GM23338 (cell line): ENCODE measurements at regions not wholly inside any gene's neighbourhood (a gene's known extent, or its start where the extent isn't known, plus 50 kb on each side); places are given as distances from the start of the nearest gene placed in this dataset.

Source experiments
- ATAC-seq: fragments of 200-7000 bp; cut with Tn5 transposase; 3 replicates; pipeline ENCODE4 v1.9.1; 2020
- DNase-seq: peaks from one replicate; pipeline ENCODE4 v3.0.0-alpha.2; 2015; ENCODE audit warnings: low spot score
- H2AFZ ChIP-seq: fragments of 200-600 bp; sonication (generic); 2 replicates; pipeline ENCODE4 v1.8.0; 2016; ENCODE audit warnings: antibody characterized with exemption, mild to moderate bottlenecking, moderate library complexity
- H3F3A ChIP-seq: fragments of 200-600 bp; sonication (generic); replicated peaks from 2 replicates; pipeline ENCODE4 v1.8.0; 2017; ENCODE audit warnings: antibody characterized with exemption, mixed run types, low read depth
- H3K27ac ChIP-seq: fragments of 200-600 bp; sonication (generic); 2 replicates; pipeline ENCODE4 v1.6.1; 2016; ENCODE audit warnings: low read depth
- H3K27me3 ChIP-seq: fragments of 200-600 bp; sonication (generic); 2 replicates; pipeline ENCODE4 v1.8.0; 2016; ENCODE audit warnings: mild to moderate bottlenecking, mixed run types, moderate library complexity; ENCODE audit not compliant: insufficient read depth
- H3K36me3 ChIP-seq: fragments of 200-600 bp; sonication (generic); 2 replicates; pipeline ENCODE4 v1.8.0; 2016; ENCODE audit warnings: mild to moderate bottlenecking; ENCODE audit not compliant: insufficient read depth
- H3K4me1 ChIP-seq: fragments of 200-600 bp; sonication (generic); 2 replicates; pipeline ENCODE4 v1.8.0; 2016; ENCODE audit warnings: mild to moderate bottlenecking, moderate library complexity; ENCODE audit not compliant: insufficient read depth
- H3K4me2 ChIP-seq: fragments of 200-600 bp; sonication (generic); 2 replicates; pipeline ENCODE4 v1.7.1; 2017; ENCODE audit warnings: mixed run types
- H3K4me3 ChIP-seq: fragments of 200-600 bp; sonication (generic); 2 replicates; pipeline ENCODE4 v1.6.1; 2016; ENCODE audit warnings: mixed run types
- H3K79me2 ChIP-seq: fragments of 200-600 bp; sonication (generic); replicated peaks from 2 replicates; pipeline ENCODE4 v1.8.0; 2017; ENCODE audit warnings: mild to moderate bottlenecking; ENCODE audit not compliant: insufficient read depth
- H3K9me2 ChIP-seq: fragments of 200-600 bp; sonication (generic); 2 replicates; pipeline ENCODE4 v1.8.0; 2017; ENCODE audit not compliant: insufficient read depth
- H4K20me1 ChIP-seq: fragments of 200-600 bp; sonication (generic); replicated peaks from 2 replicates; pipeline ENCODE4 v1.8.0; 2017; ENCODE audit warnings: mild to moderate bottlenecking; ENCODE audit not compliant: insufficient read depth
- H3K27ac Mint-ChIP-seq: 2 replicates; pipeline ENCODE4 v1.8.0; 2020; ENCODE audit warnings: inconsistent platforms, mild to moderate bottlenecking, moderate library complexity, mixed read lengths
- H3K27me3 Mint-ChIP-seq: 3 replicates; pipeline ENCODE4 v1.8.0; 2022; ENCODE audit warnings: low read depth, mild to moderate bottlenecking, moderate library complexity, mixed read lengths, inconsistent platforms; ENCODE audit not compliant: insufficient read depth, poor library complexity
- H3K36me3 Mint-ChIP-seq: 3 replicates; pipeline ENCODE4 v1.8.0; 2021; ENCODE audit warnings: low read depth, mild to moderate bottlenecking, inconsistent platforms, moderate library complexity, mixed read lengths
- H3K4me1 Mint-ChIP-seq: 3 replicates; pipeline ENCODE4 v1.8.0; 2020; ENCODE audit warnings: mild to moderate bottlenecking, inconsistent platforms, mixed read lengths
- H3K4me3 Mint-ChIP-seq: 3 replicates; pipeline ENCODE4 v1.8.0; 2021; ENCODE audit warnings: moderate library complexity, mild to moderate bottlenecking, inconsistent platforms, mixed read lengths
- H3K9me3 Mint-ChIP-seq: 3 replicates; pipeline ENCODE4 v1.8.0; 2020; ENCODE audit warnings: moderate library complexity, mild to moderate bottlenecking, inconsistent platforms, mixed read lengths
- CREB1 ChIP-seq: fragments of 250-450 bp; sonication (Bioruptor Pico); IDR thresholded peaks from 2 replicates; pipeline ENCODE4 v1.5.0; 2020; ENCODE audit warnings: low read depth, mild to moderate bottlenecking, moderate library complexity
- CTCF ChIP-seq, 2 experiments: fragments of 200-600 bp in 1 of 2; sonication (generic) in 1 of 2; conservative IDR thresholded peaks; 2 replicates each; pipeline versions ENCODE4 v1.5.1 to v1.6.1; 2016 to 2017; ENCODE audit warnings: antibody characterized with exemption in 2 of 2, low read depth in 2 of 2, mild to moderate bottlenecking in 2 of 2, moderate library complexity in 1 of 2
- ETS1 ChIP-seq: IDR thresholded peaks from 2 replicates; pipeline ENCODE4 v1.6.1; 2016; ENCODE audit warnings: antibody characterized with exemption
- EZH2 ChIP-seq: fragments of 200-600 bp; sonication (generic); IDR thresholded peaks from one replicate; pipeline ENCODE4 v1.8.0; 2017; ENCODE audit warnings: antibody characterized with exemption, mild to moderate bottlenecking, low read depth; ENCODE audit not compliant: unreplicated experiment
- EZH2phosphoT487 ChIP-seq: fragments of 200-600 bp; sonication (generic); IDR thresholded peaks from one replicate; pipeline ENCODE4 v1.8.1; 2018; ENCODE audit warnings: antibody characterized with exemption; ENCODE audit not compliant: unreplicated experiment
- JUNB ChIP-seq: IDR thresholded peaks from one replicate; pipeline ENCODE4 v1.6.1; 2016; ENCODE audit warnings: antibody characterized with exemption; ENCODE audit not compliant: unreplicated experiment
- NANOG ChIP-seq: IDR thresholded peaks from 2 replicates; pipeline ENCODE4 v1.6.1; 2016; ENCODE audit warnings: antibody characterized with exemption, borderline replicate concordance
- POLR2AphosphoS5 ChIP-seq: IDR thresholded peaks from 2 replicates; pipeline ENCODE4 v1.6.1; 2016; ENCODE audit warnings: antibody characterized with exemption, low read depth
- ZNF462 ChIP-seq: fragments of 250-450 bp; sonication (Bioruptor Pico); IDR thresholded peaks from 2 replicates; pipeline ENCODE4 v1.5.0; 2020; ENCODE audit warnings: mild to moderate bottlenecking, moderate library complexity

- Histone ChIP-seq H4K20me1 (no peaks in the 10 kb centered on the region), H3K4me2 (no peak overlapping the region), H3K27me3 (no peaks in the 10 kb centered on the region), H3K27ac (no peak overlapping the region), H3K4me1 (no peaks in the 10 kb centered on the region), H3K79me2 (no peaks in the 10 kb centered on the region), H2AFZ (no peak overlapping the region), H3K9me2 (no peaks in the 10 kb centered on the region), H3F3A (no peaks in the 10 kb centered on the region), H3K4me3 (no peak overlapping the region), H3K36me3 (no peaks in the 10 kb centered on the region)
- no peaks in the 10 kb centered on the region for H3K4me1 Mint-ChIP-seq
- no peak for TF ChIP-seq JUNB
- TF ChIP-seq ZNF462 (CRISPR knock-in tag): no peak
- TF ChIP-seq EZH2: no peak
- no peak for TF ChIP-seq NANOG
- TF ChIP-seq CREB1 (CRISPR knock-in tag): no peak
- TF ChIP-seq ETS1: no peak
- no peak for TF ChIP-seq EZH2phosphoT487
- no peak for TF ChIP-seq CTCF (conservative IDR thresholded peaks at IDR 0.05; ENCODE audit: low read depth in 2 of 2)
- TF ChIP-seq POLR2AphosphoS5: no peak
- no peak overlapping the region for H3K4me3 Mint-ChIP-seq
- H3K9me3 Mint-ChIP-seq: peaks cover 78% of the 10 kb centered on the region
- DNase-seq (no peak), ATAC-seq (no peak)
- no peaks in the 10 kb centered on the region; the same call in 2 of the 3 replicates for H3K36me3 Mint-ChIP-seq
- H3K27ac Mint-ChIP-seq: no peak overlapping the region
- H3K27me3 Mint-ChIP-seq: no peaks in the 10 kb centered on the region
These were observed 536.0 kb upstream of the C16orf82 start for GRCh38 chr16:26530584-26531289.
